ENCODE measurements at regions not wholly inside any gene's neighbourhood (a gene's known extent, or its start where the extent isn't known, plus 50 kb on each side); places are given as distances from the start of the nearest gene placed in this dataset.

DNA sequence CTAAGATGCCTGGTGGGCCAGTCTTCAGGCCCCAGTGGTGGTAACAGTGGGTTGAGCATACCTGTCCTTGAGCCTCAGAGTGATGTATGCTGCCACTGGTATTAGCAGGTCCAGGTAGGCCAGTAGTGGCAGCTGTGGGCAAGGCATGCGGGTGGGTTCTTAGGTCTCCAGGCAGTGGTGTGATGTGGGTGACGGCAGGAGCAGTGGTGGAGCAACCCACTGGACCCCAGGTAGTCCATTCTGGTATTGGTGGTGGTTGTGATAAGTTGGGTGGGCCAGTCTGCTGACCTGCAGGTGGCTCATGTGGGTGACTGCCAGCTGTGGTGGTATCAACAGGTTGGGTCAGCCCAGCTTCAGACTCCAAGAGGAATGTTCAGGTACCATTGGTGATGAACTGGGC lies 165.0 kb upstream of the GORAB start:
- TF ChIP-seq, protein P1, sequence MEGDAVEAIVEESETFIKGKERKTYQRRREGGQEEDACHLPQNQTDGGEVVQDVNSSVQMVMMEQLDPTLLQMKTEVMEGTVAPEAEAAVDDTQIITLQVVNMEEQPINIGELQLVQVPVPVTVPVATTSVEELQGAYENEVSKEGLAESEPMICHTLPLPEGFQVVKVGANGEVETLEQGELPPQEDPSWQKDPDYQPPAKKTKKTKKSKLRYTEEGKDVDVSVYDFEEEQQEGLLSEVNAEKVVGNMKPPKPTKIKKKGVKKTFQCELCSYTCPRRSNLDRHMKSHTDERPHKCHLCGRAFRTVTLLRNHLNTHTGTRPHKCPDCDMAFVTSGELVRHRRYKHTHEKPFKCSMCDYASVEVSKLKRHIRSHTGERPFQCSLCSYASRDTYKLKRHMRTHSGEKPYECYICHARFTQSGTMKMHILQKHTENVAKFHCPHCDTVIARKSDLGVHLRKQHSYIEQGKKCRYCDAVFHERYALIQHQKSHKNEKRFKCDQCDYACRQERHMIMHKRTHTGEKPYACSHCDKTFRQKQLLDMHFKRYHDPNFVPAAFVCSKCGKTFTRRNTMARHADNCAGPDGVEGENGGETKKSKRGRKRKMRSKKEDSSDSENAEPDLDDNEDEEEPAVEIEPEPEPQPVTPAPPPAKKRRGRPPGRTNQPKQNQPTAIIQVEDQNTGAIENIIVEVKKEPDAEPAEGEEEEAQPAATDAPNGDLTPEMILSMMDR (IDR thresholded peaks at IDR 0.05): no peak
- TF ChIP-seq EZH2 (IDR thresholded peaks at IDR 0.05; ENCODE audit: borderline replicate concordance, insufficient read depth, low read depth, low read length, poor library complexity, severe bottlenecking): no peak
- no peaks in the 10 kb centered on the region for H3K4me1 ChIP-seq (ENCODE audit: control insufficient read depth in 2 of 2, insufficient read depth in 2 of 2, low read length in 2 of 2)
- 75% methylated on average over 2 of the region's 2 CpGs for WGBS (ENCODE audit: insufficient coverage)
- no peak overlapping the region for H3K27ac Mint-ChIP-seq
- peaks cover 7% of the 10 kb centered on the region for H3K9me3 Mint-ChIP-seq (ENCODE audit: insufficient read depth)
- H3K4me1 Mint-ChIP-seq: no peaks in the 10 kb centered on the region
- no peak overlapping the region for H3K4me3 ChIP-seq (ENCODE audit: control extremely low read depth in 1 of 5, extremely low read depth in 1 of 5, insufficient read depth in 1 of 5, low read depth in 2 of 5, low read length in 4 of 5)
- no peak overlapping the region for H3K27ac ChIP-seq (ENCODE audit: low read length in 2 of 2)
- no peak overlapping the region for H3K4me2 ChIP-seq (replicated peaks; ENCODE audit: low read depth, low read length, poor library complexity, severe bottlenecking)
- no peaks in the 10 kb centered on the region for H3K36me3 ChIP-seq (replicated peaks in 1 of 2; ENCODE audit: control extremely low read depth in 1 of 2, control insufficient read depth in 1 of 2, extremely low read depth in 1 of 2, insufficient read depth in 2 of 2, low read length in 1 of 2)
- ChIA-PET POLR2A (no interaction called here), CTCF (no interaction called here)
- H3K27me3 ChIP-seq (replicated peaks in 1 of 4; ENCODE audit: control extremely low read depth in 1 of 4, control insufficient read depth in 3 of 4, insufficient read depth in 4 of 4, low read length in 3 of 4): no peaks in the 10 kb centered on the region
- H3K4me3 Mint-ChIP-seq: no peak overlapping the region
- H2AFZ ChIP-seq (ENCODE audit: insufficient read depth, low read depth, low read length, poor library complexity, severe bottlenecking): no peak overlapping the region
- no peak overlapping the region for H3K9ac ChIP-seq (ENCODE audit: low read length)
- H4K20me1 ChIP-seq (ENCODE audit: control insufficient read depth, insufficient read depth, low read length, poor library complexity, severe bottlenecking): no peaks in the 10 kb centered on the region
- ATAC-seq (ENCODE audit: low read depth) (no peak), DNase-seq (no peak)
- H3K27me3 Mint-ChIP-seq: no peaks in the 10 kb centered on the region
- no peaks in the 10 kb centered on the region for H3K79me2 ChIP-seq (ENCODE audit: control insufficient read depth, insufficient read depth, low read length)
- peaks cover 0 to 8% (median 2%) of the 10 kb centered on the region in 3 donors for H3K9me3 ChIP-seq (ENCODE audit: control extremely low read depth in 1 of 3, control insufficient read depth in 2 of 3, insufficient read depth in 1 of 3, low read length in 2 of 3)
- intact Hi-C loops (cut with micrococcal nuclease): no loop called here

DNA sequence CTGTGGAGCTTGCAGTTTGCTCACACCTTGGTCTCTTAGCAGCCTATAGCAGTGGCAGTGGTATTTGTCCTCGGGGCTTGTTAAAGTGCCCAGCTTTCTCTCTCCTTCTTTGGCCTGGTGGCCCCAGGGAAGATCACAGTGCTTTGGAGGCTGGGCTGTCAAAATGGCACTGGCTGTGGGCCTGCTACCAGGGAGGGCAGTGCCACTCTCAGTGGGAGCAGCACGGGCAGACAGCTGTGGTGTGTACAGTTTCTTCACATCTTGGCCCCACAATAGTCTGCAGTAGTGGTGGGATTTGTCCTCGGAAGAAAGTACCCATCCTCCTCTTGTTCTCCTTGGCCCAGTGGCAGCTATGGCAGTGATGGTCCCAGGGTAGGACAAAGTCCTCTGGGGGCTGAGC lies 164.4 kb upstream of the GORAB start:
- Histone ChIP-seq H3K4me3 (ENCODE audit: control extremely low read depth in 1 of 5, extremely low read depth in 1 of 5, insufficient read depth in 1 of 5, low read depth in 2 of 5, low read length in 4 of 5) (no peak overlapping the region), H3K4me1 (ENCODE audit: control insufficient read depth in 2 of 2, insufficient read depth in 2 of 2, low read length in 2 of 2) (no peaks in the 10 kb centered on the region), H3K27ac (ENCODE audit: low read length in 2 of 2) (no peak overlapping the region), H3K9ac (ENCODE audit: low read length) (no peak overlapping the region), H3K27me3 (replicated peaks in 1 of 4; ENCODE audit: control extremely low read depth in 1 of 4, control insufficient read depth in 3 of 4, insufficient read depth in 4 of 4, low read length in 3 of 4) (no peaks in the 10 kb centered on the region), H3K9me3 (ENCODE audit: control extremely low read depth in 1 of 3, control insufficient read depth in 2 of 3, insufficient read depth in 1 of 3, low read length in 2 of 3) (peaks cover 0 to 8% (median 2%) of the 10 kb centered on the region in 3 donors), H3K36me3 (replicated peaks in 1 of 2; ENCODE audit: control extremely low read depth in 1 of 2, control insufficient read depth in 1 of 2, extremely low read depth in 1 of 2, insufficient read depth in 2 of 2, low read length in 1 of 2) (no peaks in the 10 kb centered on the region), H2AFZ (ENCODE audit: insufficient read depth, low read depth, low read length, poor library complexity, severe bottlenecking) (no peak overlapping the region), H3K79me2 (ENCODE audit: control insufficient read depth, insufficient read depth, low read length) (no peaks in the 10 kb centered on the region), H3K4me2 (replicated peaks; ENCODE audit: low read depth, low read length, poor library complexity, severe bottlenecking) (no peak overlapping the region), H4K20me1 (ENCODE audit: control insufficient read depth, insufficient read depth, low read length, poor library complexity, severe bottlenecking) (no peaks in the 10 kb centered on the region)
- DNase-seq (no peak), ATAC-seq (ENCODE audit: low read depth) (no peak)
- no peak overlapping the region for H3K27ac Mint-ChIP-seq
- TF ChIP-seq, protein P1 (IDR thresholded peaks at IDR 0.05): no peak
- no peak for TF ChIP-seq EZH2 (IDR thresholded peaks at IDR 0.05; ENCODE audit: borderline replicate concordance, insufficient read depth, low read depth, low read length, poor library complexity, severe bottlenecking)
- H3K4me3 Mint-ChIP-seq: no peak overlapping the region
- peaks cover 6% of the 10 kb centered on the region for H3K9me3 Mint-ChIP-seq (ENCODE audit: insufficient read depth)
- H3K4me1 Mint-ChIP-seq: no peaks in the 10 kb centered on the region
- H3K27me3 Mint-ChIP-seq: no peaks in the 10 kb centered on the region
- POLR2A ChIA-PET: no interaction called here
- CTCF ChIA-PET: no interaction called here
- intact Hi-C loops (cut with micrococcal nuclease): no loop called here
- 76% methylated on average over 3 of the region's 3 CpGs for WGBS (ENCODE audit: insufficient coverage)

Data from B cell (primary cell).